Eye (tissue), 1 donor: ENCODE measurements at regions not wholly inside any gene's neighbourhood (a gene's known extent, or its start where the extent isn't known, plus 50 kb on each side); places are given as distances from the start of the nearest gene placed in this dataset.
A peak's percentile ranks its signal among the peaks of the same experiment; 100 is the strongest.

Source experiments
- DNase-seq: peaks from one replicate; pipeline ENCODE4 v3.0.0-alpha.2; 2015

DNA sequence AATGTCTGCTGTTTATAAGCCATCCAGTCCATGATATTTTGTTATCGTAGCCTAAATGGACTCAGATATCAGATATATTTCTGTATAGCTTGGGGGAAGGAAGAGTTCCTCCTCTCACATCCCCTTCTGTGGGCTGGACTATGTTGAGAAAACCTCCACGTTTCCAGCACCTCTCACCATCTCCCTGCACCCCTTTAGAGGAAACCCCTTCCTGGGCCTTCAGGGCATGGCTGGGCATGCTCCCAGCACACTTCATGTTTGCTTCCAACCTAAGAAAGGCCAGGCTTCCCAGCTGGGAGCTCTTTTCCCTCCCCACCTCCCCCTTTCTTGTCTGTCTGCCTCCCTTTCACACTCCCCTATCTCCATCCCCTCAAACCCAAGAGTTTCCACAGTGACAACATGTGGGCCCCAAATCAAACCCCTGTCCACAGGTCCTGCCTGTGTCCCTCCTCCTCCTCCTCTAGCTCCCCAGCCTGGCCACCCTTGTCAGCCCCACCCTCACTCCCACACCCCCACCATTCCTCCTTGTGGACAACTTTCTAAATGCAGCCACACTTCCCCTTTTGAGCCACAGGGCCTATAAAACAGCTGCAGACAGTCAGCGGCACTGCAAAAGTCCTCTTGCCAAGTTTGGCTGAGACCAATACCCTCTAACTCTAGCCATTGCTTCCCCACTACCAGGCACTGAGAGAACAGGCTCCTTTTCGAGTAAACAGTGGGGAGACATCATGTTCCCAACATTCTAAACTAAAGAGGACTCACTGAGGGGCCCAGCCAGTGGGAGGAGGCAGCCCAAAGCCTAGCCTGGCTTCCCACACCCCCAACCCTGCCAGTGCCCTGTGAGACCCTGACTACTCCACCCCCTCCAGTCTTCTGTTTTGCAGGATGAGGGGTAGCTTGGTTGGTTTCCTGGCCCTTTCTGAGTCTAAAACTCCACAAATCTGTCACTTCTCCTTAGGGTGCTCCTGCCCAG is 120.5 kb downstream of the ZFP36L2 start:
- DNase-seq = no peak

DNA sequence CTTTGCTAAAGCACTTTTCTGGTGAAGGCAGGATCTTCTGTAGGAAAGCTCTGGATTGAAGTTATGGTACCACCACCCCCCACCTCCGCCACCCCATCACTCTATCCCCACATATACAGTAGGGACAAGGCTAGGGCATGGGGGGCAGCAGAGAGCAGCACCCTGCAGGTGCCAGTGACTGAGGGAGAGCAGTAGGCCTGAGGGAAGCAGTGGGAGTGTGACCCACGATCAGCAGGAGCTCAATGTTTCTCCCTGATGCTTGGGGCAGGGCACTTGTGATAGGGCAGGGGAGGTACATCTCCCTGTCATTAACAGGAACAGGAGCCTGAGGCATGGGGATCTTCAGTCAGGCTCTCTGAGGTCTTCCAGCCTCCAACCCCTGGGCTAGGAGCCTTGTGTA is 121.6 kb downstream of the ZFP36L2 start:
- DNase-seq = no peak

DNA sequence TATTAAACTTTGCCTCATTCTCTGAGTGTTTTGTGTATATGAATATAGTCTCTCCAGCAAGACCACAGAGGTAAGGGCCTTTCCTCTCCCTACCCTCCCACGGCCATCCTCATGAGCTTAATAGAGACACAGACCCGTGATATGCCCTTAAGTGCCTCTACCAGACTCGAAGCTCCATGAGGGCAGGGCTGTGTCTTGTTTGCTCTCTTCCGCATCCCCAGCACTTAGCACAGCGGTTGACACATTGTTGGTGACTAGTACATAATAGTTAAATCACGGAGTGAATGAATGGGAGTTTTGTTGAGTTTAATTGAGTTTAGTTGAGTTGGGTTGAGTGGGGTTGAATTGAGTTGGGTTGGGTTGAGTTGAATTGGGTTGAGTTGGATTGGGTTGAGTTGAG is 122.3 kb downstream of the ZFP36L2 start:
- DNase-seq = no peak

DNA sequence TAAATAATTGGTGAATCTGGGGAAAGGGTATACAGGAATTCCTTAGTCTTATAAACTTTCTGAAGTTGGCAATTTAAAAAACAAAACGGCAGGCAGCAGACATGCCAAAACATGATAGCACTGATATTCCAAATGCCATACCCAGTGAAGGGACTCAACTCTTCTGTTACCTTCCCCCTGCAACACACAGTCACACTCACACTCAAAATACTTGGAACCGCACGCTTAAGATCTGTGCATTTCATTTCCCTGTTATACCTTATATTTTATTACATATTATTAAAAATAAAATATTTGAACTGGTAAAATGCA is 123.4 kb downstream of the ZFP36L2 start:
- no peak for DNase-seq

DNA sequence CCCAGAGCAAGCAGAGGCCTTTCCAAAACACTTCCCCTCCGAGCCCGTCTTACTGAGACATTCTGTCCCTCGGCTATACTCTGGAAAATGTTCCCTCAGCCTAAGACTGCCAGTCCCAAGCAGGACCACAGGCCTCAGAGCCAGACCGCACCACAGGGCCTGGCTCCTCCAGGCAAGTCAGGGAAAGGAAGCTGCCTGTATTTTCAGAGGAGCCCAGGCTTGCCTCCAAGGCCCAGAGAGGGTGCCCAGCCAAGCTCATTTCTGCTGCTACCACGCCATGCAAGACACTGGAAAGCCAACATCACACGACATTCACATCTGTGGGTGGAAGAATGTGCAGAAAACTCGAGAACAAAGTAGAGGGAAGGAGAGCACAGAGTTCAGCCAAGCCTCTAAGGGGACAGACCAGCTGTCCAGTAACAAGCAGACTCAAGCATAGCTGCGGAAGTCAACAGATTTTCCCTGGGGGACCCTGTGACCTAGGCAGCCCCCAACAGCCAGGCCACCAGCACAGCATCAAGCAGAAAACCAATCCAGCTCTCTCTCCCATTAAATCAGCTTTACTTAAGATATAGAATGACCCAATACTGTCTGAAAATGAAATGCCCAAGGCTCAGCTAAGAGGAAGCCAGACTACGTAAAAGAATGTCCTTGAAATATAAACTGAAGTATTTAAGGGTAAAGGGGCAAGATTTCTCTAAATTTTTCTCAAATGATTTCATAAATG is 123.9 kb downstream of the ZFP36L2 start:
- peak; percentile 59 for DNase-seq

DNA sequence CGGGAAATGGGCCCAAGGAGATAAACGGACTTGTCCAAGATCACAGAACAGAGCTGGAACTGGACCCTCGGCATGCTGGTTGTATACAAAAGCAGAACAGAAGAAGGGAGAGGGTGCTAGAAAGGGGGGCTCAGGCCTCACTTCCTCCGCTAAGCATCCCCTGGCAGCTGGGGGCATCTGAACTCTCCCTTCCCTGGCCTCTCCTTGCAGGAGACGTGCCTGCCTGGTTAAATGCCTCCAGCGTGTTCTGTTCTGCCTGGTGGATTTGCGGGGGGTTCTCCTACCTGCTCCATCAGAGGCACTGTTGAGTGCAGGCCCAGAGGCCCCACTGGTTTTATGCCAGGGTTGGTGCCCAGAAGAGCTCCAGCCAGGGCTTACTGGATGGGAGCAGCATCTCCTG is 124.7 kb downstream of the ZFP36L2 start:
- DNase-seq = no peak

DNA sequence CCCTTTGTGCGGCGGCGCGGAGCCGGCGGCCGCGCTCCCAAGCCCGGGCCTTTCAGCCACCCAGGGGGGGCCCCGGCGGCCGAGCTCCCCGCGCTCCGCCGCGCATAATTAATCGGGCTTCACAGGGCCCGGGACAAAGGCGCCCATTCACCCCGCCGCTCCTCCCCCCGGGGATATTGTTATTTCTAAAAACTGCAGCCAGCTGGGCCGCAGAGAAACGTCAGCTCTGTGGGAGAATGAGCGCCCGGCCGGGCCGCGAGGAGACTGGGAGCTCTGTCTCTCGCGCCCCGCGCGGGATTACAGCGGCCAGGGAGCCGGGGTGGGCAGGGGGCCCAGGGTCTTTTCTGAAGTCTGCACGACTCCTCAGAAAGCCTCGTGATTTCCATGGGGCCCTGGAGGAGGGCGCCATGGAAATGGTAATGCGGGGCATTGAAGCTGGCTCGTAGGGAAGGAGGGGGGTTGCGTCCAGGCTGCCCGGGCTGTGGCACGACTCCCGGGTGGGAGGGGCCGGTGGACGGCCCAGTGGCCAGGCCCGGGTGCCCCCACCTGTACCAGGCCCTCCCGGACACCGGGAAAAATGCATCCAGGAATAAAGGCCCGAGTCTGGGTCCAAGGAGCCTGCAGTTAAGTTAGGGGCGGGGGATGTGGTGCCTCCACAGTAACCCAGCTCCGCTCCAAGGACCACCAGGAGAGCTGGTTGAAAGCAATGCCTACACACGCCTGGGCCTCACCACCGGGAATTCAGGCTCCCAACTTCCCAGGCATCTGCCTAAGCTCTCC is 125.3 kb downstream of the ZFP36L2 start:
- peak; percentile 95 for DNase-seq

DNA sequence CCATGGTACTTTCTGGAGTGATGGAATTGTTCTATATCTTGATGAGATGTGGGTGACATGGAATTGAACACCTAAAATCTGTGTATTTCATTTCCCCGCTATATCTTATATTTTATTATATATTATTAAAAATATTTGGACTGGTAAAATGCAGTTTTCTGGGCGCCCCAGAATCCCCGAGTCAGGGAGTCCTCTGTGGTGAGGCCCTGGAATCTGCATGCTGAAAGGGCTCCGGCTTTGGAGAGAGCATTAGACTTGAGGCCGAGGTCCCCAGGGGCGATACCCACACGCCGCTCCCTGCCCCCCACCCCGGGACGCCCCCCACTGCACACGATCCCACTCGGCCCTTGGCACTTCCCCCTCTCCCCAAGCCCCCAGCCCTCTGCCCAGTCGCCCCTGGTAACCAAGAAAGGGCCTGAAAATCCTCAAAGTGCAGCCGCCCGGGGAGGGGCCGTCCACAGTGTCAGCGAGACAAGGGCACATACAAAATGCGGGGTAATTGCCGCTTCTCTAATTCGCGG is 126.0 kb downstream of the ZFP36L2 start:
- DNase-seq = no peak

DNA sequence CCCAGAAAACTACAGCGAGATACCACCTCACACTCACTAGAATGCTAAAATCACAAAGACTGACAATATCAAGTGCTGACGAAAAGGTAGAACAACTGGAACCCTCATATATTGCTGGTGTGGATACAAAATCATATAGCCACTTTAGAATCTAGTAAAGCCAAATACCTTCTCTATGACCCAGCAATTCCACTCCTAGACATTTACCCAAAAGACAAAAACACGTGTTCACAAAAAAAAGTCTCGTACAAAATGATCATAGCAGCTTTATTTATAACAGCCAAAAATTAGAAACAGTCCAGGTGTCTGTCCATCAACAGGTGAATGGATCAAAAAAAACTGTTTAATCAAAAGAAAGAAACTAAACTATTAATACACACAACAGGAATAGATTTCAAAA is 126.6 kb downstream of the ZFP36L2 start:
- DNase-seq = no peak

DNA sequence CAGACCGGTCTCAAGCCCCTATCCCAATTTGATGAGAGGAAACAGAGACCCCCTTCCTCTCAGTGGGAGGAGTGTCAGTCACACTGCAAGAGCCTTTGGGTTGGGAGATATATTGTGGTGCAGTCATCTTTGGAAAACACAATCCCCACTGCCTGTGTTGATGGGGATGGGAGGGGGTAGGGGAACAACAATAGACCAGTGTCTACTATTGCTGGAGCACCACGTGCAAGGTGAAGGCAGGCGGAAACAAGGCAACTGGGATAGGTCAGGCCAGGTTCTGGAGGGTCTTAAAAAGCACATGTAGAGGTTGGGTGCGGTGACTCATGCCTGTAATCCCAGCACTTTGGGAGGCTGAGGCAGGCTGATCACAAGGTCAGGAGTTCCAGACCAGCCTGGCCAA is 127.9 kb downstream of the ZFP36L2 start:
- no peak for DNase-seq

DNA sequence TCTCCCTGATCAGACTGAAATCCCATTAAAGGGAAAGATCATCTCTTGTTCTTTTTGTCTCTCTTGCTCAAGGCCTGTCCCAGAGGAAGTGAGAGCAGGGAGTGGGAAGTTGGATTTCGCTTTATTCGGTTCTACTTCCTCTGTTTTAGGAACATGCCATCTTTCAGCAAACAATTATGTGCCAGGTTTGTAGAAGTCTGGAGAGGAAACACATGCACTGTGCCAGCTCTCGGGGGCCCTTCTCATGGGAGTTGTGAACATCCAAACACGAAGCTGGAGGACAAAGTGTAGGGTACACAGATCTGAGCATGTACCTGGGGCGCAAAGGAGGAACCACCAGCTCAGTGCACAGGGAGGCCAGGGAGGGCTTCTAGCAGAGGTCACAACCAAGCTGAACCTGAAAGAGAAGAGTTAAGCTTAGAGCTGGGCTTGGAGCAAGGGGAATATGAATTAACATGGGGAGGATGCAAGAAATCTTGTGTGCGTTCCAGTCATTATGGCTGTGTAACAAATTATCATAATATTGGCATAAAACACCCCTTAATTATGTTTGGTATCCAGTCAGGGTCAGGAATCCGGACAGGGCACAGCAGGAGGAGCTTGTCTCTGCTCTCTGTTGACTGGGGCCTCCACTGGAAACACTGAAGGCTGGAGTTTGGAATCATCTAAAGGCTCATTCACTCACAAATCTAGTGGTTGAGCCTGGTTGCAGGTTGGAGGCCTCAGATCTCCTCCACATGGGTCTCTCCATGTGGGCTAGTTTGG is 128.6 kb downstream of the ZFP36L2 start:
- DNase-seq = no peak

DNA sequence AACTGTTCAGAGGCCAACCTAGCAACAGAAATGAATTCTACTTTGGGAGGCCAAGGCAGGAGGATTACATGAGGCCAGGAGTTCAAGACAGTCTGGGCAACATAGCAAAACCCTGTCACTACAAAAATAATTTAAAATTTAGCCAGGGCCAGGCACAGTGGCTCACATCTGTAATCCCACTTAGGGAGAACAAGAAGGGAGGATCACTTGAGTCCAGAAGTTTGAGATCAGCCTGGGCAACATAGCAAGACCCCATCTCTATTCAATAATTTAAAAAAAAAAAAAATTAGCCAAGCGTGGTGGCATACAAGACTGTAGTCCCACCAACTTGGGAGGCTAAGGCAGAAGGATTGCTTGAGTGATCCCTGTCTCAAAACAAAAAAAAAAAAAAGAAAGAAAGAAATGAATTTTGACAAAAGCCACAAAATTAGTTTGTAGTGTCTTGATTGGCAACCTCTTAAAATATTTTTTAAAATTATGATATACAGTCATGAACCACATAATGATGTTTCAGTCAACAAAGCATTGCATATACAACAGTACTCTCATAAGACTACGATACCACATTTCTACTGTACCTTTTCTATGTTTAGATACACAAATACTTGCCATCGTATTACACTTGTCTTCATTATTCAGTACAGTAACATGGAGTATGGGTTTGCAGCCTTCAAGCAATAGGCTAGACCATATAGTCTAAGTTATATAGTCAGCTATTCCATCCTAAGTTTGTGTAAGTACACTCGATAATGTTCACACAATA is 130.7 kb downstream of the ZFP36L2 start:
- no peak for DNase-seq

DNA sequence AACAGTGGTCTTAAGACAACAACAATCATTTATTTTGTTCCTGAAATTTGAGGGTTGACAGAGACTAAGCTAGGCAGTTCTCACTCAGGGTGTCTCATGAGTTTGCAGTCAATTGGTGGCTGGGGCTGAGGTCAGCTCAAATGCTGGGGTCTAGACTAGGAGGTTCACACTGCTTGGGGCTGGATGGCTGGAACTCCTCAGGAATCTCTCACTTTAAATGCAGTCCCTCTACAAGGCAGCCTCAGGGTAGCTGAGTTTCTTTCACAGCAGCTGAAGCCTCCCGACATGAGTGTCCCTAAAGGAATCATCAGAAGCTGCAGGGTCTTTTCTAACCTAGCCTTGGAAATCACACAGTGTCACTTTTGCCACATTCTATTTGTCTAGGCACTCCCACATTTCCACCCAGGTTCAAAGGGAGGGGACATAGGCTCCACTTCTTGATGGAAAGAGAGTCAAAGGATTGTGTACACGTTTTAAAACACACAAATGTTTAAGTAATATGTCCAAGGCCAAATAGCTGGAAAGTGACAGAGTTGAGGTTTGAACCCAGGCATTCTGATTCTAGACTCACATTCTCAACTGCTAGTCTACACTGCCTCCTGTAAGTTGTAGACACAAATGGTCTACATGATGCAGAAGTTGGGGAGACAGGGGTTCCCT is 133.8 kb downstream of the ZFP36L2 start:
- DNase-seq = no peak

DNA sequence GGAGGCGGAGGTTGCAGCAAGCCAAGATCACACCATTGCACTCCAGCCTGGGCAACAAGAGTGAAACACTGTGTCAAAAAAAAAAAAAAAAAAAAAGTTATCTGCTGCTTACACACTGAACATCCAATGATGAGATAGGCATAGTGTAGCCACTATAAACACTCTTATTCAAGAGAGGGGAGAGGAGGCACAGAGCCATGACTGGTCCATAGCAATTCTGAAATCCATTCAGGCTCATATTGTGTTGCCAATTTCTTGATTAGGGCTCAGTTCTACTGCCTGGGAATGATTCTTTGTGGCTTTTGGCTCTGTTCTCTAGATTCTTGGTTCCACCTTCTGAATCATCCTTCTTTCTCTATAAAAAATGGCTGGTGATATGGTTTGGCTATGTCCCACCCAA is 136.1 kb downstream of the ZFP36L2 start:
- no peak for DNase-seq

DNA sequence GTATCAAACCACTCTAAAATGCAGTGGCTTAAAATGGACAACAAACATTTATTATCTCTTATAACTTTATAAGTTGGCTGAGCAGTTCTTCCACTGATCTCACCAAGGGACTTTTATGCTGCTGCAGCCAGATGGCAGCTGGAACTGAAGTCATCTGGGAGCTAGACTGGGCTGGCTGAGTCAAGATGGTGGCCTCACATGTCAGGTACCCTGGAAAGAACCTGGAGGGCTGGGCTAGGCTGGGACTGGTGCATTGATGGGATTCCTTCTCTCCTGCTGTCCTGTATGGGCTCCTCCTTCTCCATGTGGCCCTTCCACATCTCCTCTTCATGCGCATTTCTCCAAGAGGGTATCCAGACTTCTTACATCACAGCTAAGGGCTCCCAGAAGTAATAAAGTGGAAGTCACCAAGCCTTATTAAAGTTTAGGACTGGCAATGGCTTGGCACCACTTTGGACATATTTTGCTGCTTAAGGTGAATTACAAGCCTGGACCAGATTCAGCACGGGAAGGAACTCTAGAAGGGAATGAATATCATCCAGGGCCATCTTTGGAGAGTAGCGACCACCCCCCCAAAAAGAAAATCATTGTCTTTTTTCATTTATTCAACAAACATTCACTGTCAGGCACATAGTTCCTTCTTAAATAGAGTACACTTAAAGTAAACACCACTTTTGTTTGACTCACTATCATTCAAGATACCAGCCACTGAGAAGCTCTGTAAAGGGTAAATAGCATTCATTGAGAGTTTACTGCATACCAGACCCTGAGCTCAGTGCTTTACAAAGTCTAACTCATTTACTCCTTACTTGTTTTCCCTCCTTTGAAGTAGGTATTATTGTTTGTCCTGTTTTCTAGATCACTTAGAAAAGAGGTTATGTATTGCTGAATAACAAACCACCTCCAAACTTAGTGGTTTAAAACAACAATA is 138.0 kb downstream of the ZFP36L2 start:
- DNase-seq = no peak

DNA sequence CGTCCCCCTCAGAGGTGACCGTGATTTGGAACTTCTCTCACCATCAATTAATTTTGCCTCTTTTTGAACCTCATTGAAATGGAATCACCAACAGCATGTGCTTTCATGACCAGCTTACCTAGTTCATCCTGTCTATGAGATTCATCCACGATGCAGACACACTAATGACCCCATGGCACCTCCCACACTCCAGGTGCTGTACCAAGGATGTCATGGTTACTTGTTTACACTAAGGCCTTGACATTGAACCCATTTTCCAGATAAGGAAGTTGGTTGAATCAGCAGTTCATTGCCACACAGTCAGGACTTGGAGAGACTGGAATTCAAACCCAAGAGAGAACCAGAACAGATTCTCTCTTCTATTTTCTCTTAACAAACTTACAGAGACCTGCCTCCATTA is 139.0 kb downstream of the ZFP36L2 start:
- no peak for DNase-seq

DNA sequence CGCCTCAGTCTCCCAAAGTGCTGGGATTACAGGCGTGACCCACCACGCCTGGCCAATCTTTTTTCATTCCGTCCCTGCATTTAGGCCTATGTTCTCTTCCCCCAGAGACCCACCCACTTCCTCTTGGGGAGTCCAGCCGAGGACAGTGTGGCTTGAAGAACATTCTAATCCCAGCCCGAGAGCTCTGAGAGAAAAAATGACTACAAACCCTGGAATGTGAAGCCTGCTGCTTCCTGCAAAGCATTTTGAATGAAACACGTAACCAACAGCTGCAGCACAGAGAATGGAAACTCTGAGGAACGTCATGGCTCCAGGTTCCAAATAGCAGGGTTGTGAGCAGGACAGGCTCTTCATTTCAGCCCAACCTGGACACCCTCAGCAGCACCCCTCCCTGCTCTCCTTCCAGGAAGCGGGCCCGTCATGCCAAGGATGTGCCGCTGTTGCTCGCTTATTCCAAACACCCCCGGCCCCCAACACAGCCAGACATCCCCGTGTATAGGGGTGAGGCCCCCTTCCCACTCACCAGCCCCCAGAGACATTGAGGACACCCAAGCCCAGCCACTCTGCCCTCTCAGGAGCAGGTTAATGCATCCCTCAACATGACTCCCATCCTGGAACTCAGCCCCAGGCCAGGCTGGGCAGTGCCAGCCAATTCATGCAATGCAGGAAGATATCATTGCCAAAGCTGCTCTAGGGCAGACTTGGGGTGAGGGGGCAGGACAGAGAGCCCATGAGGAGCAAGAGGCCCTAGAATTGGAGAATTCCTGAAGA is 139.8 kb downstream of the ZFP36L2 start:
- DNase-seq = peak; percentile 83

DNA sequence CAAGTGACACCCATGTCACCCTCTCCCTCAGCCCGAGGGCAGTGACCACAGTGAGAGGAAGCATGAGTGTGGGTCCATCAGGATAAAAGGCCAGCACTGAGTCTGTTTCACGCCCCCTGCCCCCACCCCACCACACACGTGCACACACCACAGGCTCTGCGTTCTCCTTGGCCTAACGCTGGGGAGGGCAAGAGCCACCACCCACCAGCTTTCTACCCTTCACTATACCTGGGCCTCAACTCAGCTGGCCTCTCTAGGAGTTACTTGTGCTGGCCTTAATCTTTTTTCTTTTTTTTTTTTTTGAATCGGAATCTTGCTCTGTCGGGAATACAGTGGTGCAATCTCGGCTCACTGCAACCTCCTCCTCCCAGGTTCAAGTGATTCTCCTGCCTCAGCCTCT is 140.5 kb downstream of the ZFP36L2 start:
- DNase-seq = no peak

DNA sequence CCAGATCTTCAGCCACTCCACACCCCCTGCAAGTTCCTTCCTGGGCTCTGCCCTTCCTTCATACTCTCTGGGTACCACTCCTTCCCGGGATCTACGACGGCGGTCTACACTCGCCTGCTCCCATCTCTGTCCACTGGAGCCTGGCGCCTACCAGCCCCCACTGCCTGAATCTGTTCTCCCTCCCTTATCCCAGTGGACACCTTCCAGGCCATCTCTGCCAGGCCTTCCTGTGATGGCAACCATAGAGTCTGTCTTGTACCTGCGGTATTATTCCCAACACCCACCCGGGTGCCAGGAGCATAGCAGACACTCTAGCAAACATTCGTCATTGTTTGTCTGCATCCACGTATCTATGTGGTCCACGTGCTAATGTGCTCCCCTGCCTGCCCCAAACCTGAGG is 140.9 kb downstream of the ZFP36L2 start:
- no peak for DNase-seq
